Caco-2 (cell line): ENCODE measurements at regions not wholly inside any gene's neighbourhood (a gene's known extent, or its start where the extent isn't known, plus 50 kb on each side); places are given as distances from the start of the nearest gene placed in this dataset.
A peak's percentile ranks its signal among the peaks of the same experiment; 100 is the strongest.
"Not testable (repeated sequence)": the region's sequence is repeated elsewhere in the genome, so short reads cannot be mapped to it uniquely, and the experiment has no call there.

Experiments
- BruUV-seq: library from RNA; stranded (reverse); fragments of 400-500 nt; replicated peaks from 2 replicates; lab custom pipeline; 2021; lab: Mats Ljungman, UMichigan
- CTCF ChIA-PET: fragments of 300-600 bp; sonication (Branson Sonifier 250); formaldehyde crosslinking; loops from one replicate; lab custom pipeline; 2022; ENCODE audit warnings: antibody characterized with exemption; lab: Charles Lee
- POLR2A ChIA-PET: fragments of 300-600 bp; sonication (Branson Sonifier 250); formaldehyde crosslinking; loops from one replicate; lab custom pipeline; 2022; ENCODE audit warnings: antibody characterized with exemption; lab: Charles Lee
- DNase-seq, 2 experiments: peaks; one replicate each; pipeline versions ENCODE4 v3.0.0 to v3.0.0-alpha.2; 2020 to 2022
- H3K27me3 ChIP-seq: replicated peaks from 2 replicates; pipeline ENCODE4 v1.6.0; 2011; ENCODE audit warnings: low read length; ENCODE audit not compliant: control insufficient read depth, insufficient read depth
- H3K36me3 ChIP-seq: 2 replicates; pipeline ENCODE4 v1.5.1; 2011; ENCODE audit warnings: low read length; ENCODE audit not compliant: control insufficient read depth, insufficient read depth
- H3K4me1 ChIP-seq: fragments of 250-450 bp; sonication (Bioruptor Pico); 2 replicates; pipeline ENCODE4 v1.5.1; 2020; ENCODE audit warnings: mild to moderate bottlenecking
- H3K4me3 ChIP-seq: 2 replicates; pipeline ENCODE4 v1.5.1; 2011; ENCODE audit warnings: low read depth, mild to moderate bottlenecking, control low read depth, low read length
- H3K9me3 ChIP-seq: fragments of 250-450 bp; sonication (Bioruptor Pico); 2 replicates; pipeline ENCODE4 v1.5.1; 2020; ENCODE audit warnings: mild to moderate bottlenecking, moderate library complexity
- H3K27ac Mint-ChIP-seq: one replicate; pipeline ENCODE4 v1.8.0; 2022; ENCODE audit warnings: mixed read lengths; ENCODE audit not compliant: unreplicated experiment
- H3K27me3 Mint-ChIP-seq: one replicate; pipeline ENCODE4 v1.8.0; 2022; ENCODE audit warnings: mixed read lengths; ENCODE audit not compliant: insufficient read depth, unreplicated experiment
- H3K36me3 Mint-ChIP-seq: one replicate; pipeline ENCODE4 v1.8.0; 2022; ENCODE audit warnings: mild to moderate bottlenecking, mixed read lengths; ENCODE audit not compliant: insufficient read depth, unreplicated experiment
- H3K4me1 Mint-ChIP-seq: one replicate; pipeline ENCODE4 v1.8.0; 2022; ENCODE audit warnings: low read depth, mixed read lengths; ENCODE audit not compliant: unreplicated experiment
- H3K4me3 Mint-ChIP-seq: one replicate; pipeline ENCODE4 v1.8.0; 2022; ENCODE audit warnings: mild to moderate bottlenecking, moderate library complexity, mixed read lengths; ENCODE audit not compliant: unreplicated experiment
- H3K9me3 Mint-ChIP-seq: one replicate; pipeline ENCODE4 v1.8.0; 2022; ENCODE audit warnings: mixed read lengths; ENCODE audit not compliant: unreplicated experiment
- intact Hi-C: fragments of 100-400 bp; cut with micrococcal nuclease; formaldehyde crosslinking; loops from one replicate; pipeline ENCODE4 v1.10.0; 2022; ENCODE audit not compliant: unreplicated experiment
- TF ChIP-seq, protein P1 (sequence below), 2 experiments: fragments of 200-600 bp in 1 of 2; IDR thresholded peaks; 1 replicate in 1 of 2; 2 replicates in 1 of 2; pipeline versions ENCODE4 v1.5.1 to v1.8.0; 2011 to 2022; ENCODE audit warnings: antibody characterized with exemption in 1 of 2, control low read depth in 1 of 2, inconsistent platforms in 1 of 2, low read depth in 1 of 2, low read length in 1 of 2, mild to moderate bottlenecking in 1 of 2, moderate library complexity in 1 of 2; ENCODE audit not compliant: insufficient read depth in 1 of 2, severe bottlenecking in 1 of 2, unreplicated experiment in 1 of 2

GRCh38 chr4:72935462-72935861, 134.1 kb downstream of the COX18 start:
- POLR2A ChIA-PET: no interaction called here

DNA sequence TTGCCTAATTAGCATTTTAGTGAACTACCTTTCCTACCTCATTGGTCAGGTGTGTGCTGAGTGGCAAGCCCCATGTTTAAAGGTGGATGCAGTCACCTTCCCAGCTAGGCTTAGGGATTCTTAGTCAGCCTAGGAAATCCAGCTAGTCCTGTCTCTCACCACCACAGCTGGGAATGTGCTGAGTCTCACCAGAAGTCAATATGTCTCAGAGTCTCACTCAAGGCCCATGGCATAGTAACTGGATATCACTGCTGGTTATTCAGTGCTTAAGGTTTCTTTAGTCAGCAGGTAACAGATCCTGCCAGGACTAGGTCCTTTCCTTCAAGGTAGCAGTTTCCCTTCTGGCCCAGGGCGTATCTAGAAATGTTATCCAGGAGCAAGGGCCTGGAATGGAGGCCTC, 136.5 kb downstream of the COX18 start:
- Mint-ChIP-seq H3K4me3 (no peak overlapping the region), H3K9me3 (no peaks in the 10 kb centered on the region)

More at GRCh38 chr4:72935462-72935861, 134.1 kb downstream of the COX18 start:
- DNase-seq: no peak
- Mint-ChIP-seq H3K9me3 (no peaks in the 10 kb centered on the region), H3K27me3 (no peaks in the 10 kb centered on the region), H3K27ac (no peak overlapping the region), H3K4me1 (peaks cover 7% of the 10 kb centered on the region), H3K4me3 (no peak overlapping the region), H3K36me3 (no peaks in the 10 kb centered on the region)
- Histone ChIP-seq H3K36me3 (no peaks in the 10 kb centered on the region), H3K4me1 (peaks cover 7% of the 10 kb centered on the region; the same call in 1 of the 2 replicates), H3K9me3 (no peaks in the 10 kb centered on the region), H3K4me3 (no peak overlapping the region), H3K27me3 (no peaks in the 10 kb centered on the region)
- TF ChIP-seq, protein P1, sequence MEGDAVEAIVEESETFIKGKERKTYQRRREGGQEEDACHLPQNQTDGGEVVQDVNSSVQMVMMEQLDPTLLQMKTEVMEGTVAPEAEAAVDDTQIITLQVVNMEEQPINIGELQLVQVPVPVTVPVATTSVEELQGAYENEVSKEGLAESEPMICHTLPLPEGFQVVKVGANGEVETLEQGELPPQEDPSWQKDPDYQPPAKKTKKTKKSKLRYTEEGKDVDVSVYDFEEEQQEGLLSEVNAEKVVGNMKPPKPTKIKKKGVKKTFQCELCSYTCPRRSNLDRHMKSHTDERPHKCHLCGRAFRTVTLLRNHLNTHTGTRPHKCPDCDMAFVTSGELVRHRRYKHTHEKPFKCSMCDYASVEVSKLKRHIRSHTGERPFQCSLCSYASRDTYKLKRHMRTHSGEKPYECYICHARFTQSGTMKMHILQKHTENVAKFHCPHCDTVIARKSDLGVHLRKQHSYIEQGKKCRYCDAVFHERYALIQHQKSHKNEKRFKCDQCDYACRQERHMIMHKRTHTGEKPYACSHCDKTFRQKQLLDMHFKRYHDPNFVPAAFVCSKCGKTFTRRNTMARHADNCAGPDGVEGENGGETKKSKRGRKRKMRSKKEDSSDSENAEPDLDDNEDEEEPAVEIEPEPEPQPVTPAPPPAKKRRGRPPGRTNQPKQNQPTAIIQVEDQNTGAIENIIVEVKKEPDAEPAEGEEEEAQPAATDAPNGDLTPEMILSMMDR (IDR thresholded peaks at IDR 0.05; ENCODE audit: insufficient read depth in 1 of 2, low read depth in 1 of 2, low read length in 1 of 2, severe bottlenecking in 1 of 2, unreplicated experiment in 1 of 2): no peak
- no TSS peak for BruUV-seq
- CTCF ChIA-PET: no interaction called here
- intact Hi-C loops: no loop called here

GRCh38 chr4:72931346-72931745, 138.2 kb downstream of the COX18 start:
- Mint-ChIP-seq H3K36me3 (no peaks in the 10 kb centered on the region), H3K4me1 (peaks cover 7% of the 10 kb centered on the region), H3K9me3 (no peaks in the 10 kb centered on the region), H3K27me3 (no peaks in the 10 kb centered on the region), H3K27ac (no peak overlapping the region), H3K4me3 (no peak overlapping the region)
- TF ChIP-seq, protein P1 (IDR thresholded peaks at IDR 0.05; ENCODE audit: insufficient read depth in 1 of 2, low read depth in 1 of 2, low read length in 1 of 2, severe bottlenecking in 1 of 2, unreplicated experiment in 1 of 2): no peak
- CTCF ChIA-PET: no interaction called here
- intact Hi-C loops: no loop called here
- Histone ChIP-seq H3K9me3 (no peaks in the 10 kb centered on the region), H3K4me3 (no peak overlapping the region), H3K27me3 (no peaks in the 10 kb centered on the region), H3K4me1 (0 out of 2 replicates have a peak, but pooled peaks cover 5% of the 10 kb centered on the region), H3K36me3 (no peaks in the 10 kb centered on the region)
- POLR2A ChIA-PET: no interaction called here
- no TSS peak for BruUV-seq
- DNase-seq: no peak

More for the DNA sequence above, 136.5 kb downstream of the COX18 start:
- DNase-seq: no peak
- no peaks in the 10 kb centered on the region for H3K27me3 Mint-ChIP-seq
- Histone ChIP-seq H3K36me3 (no peaks in the 10 kb centered on the region), H3K4me3 (no peak overlapping the region), H3K4me1 (0 out of 2 replicates have a peak, but pooled peaks cover 5% of the 10 kb centered on the region), H3K27me3 (no peaks in the 10 kb centered on the region), H3K9me3 (no peaks in the 10 kb centered on the region)
- POLR2A ChIA-PET: no interaction called here
- H3K36me3 Mint-ChIP-seq: no peaks in the 10 kb centered on the region
- peaks cover 7% of the 10 kb centered on the region for H3K4me1 Mint-ChIP-seq
- CTCF ChIA-PET: no interaction called here
- BruUV-seq: no TSS peak
- intact Hi-C loops: no loop called here
- H3K27ac Mint-ChIP-seq: no peak overlapping the region
- TF ChIP-seq, protein P1 (IDR thresholded peaks at IDR 0.05; ENCODE audit: insufficient read depth in 1 of 2, low read depth in 1 of 2, low read length in 1 of 2, severe bottlenecking in 1 of 2, unreplicated experiment in 1 of 2): no peak

DNA sequence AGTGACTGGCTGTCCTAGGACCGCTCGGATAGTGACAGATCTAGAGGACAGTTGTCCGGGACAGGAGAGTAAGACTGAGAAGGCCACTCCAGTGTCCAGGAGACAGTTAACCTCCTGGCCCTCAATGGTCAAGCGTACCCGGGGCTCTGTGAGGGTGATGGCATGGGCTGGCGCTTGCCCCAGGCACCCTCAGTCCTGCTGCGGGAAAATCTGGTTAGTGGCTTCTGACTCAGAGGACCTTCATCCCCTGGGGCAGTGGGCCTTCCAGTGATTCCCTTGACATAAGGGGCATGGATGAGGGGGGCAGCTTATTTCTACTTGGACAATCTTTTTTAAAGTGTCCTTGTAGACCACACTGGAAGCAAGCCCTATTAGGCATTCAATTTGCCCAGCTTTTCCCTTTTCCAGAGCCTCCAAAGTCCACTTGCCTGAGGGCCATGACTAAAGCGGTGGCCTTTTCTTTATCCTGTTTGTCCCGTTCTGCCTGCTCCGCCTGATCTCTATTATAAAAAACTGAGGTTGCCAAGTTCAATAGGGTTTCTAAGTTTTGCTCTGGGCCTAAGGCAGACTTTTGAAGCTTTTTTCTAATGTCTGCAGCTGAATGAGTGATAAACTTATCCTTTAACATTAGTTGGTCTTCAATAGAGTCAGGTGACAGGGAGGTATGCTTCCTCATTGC, 139.8 kb downstream of the COX18 start:
- H3K9me3 ChIP-seq, H3K27me3 Mint-ChIP-seq, BruUV-seq, H3K36me3 Mint-ChIP-seq, H3K27ac Mint-ChIP-seq, intact Hi-C loops, H3K9me3 Mint-ChIP-seq, H3K4me3 Mint-ChIP-seq, H3K4me1 Mint-ChIP-seq, CTCF ChIA-PET, H3K4me3 ChIP-seq, POLR2A ChIA-PET, H3K27me3 ChIP-seq, H3K4me1 ChIP-seq, H3K36me3 ChIP-seq: not testable (repeated sequence)
- DNase-seq: peak; percentile 7 to 39
